GM12878 (cell line): ENCODE measurements at regions not wholly inside any gene's neighbourhood (a gene's known extent, or its start where the extent isn't known, plus 50 kb on each side); places are given as distances from the start of the nearest gene placed in this dataset.

Experiments
- ATAC-seq: fragments of 200-7000 bp; cut with Tn5 transposase; 3 replicates; pipeline ENCODE4 v1.9.1; 2020; ENCODE audit warnings: mild to moderate bottlenecking, moderate library complexity
- BruUV-seq: library from RNA; stranded (reverse); fragments of 400-500 nt; replicated peaks from 2 replicates; lab custom pipeline; 2021; lab: Mats Ljungman, UMichigan
- CTCF ChIA-PET: fragments of 300-600 bp; sonication (Branson Sonifier 250); formaldehyde crosslinking; extraction: SDS; loops from one replicate; lab custom pipeline; 2021; ENCODE audit warnings: inconsistent platforms; lab: Yijun Ruan, JAX
- POLR2A ChIA-PET: fragments of 350-600 bp; formaldehyde crosslinking; extraction: SDS; loops from one replicate; lab custom pipeline; 2021; ENCODE audit warnings: inconsistent platforms; lab: Charles Lee
- RAD21 ChIA-PET: fragments of 300-600 bp; sonication (Branson Sonifier 250); formaldehyde crosslinking; loops from one replicate; lab custom pipeline; 2023; ENCODE audit warnings: antibody characterized with exemption; ENCODE audit not compliant: unreplicated experiment; lab: Charles Lee
- SMC1A ChIA-PET: fragments of 300-600 bp; sonication (Branson Sonifier 250); formaldehyde crosslinking; loops from one replicate; lab custom pipeline; 2023; ENCODE audit not compliant: unreplicated experiment, uncharacterized antibody; lab: Charles Lee
- DNase-seq: peaks from one replicate; pipeline ENCODE4 v3.0.0-alpha.2; 2011; ENCODE audit warnings: low read depth, low spot score
- FAIRE-seq: peaks from 3 replicates; lab custom pipeline; 2011; peaks lifted over from hg19 to GRCh38; lab: Jason Lieb, UNC
- H2AFZ ChIP-seq: 2 replicates; pipeline ENCODE4 v1.6.0; 2011; ENCODE audit warnings: low read depth, low read length, control low read depth; ENCODE audit not compliant: control insufficient read depth
- H3K27ac ChIP-seq: 2 replicates; pipeline ENCODE4 v1.5.1; 2011; ENCODE audit warnings: control low read depth; ENCODE audit not compliant: control insufficient read depth, insufficient read depth
- H3K27me3 ChIP-seq, 2 experiments: replicated peaks in 1 of 2; 2 replicates each; pipeline versions ENCODE4 v1.6.0 to v1.6.1; 2011; ENCODE audit warnings: low read length in 1 of 2; ENCODE audit not compliant: control insufficient read depth in 2 of 2, insufficient read depth in 2 of 2
- H3K36me3 ChIP-seq, 2 experiments: 2 replicates each; pipeline ENCODE4 v1.5.1; 2011; ENCODE audit warnings: low read length in 1 of 2; ENCODE audit not compliant: control insufficient read depth in 2 of 2, insufficient read depth in 2 of 2
- H3K4me1 ChIP-seq: 2 replicates; pipeline ENCODE4 v1.6.1; 2011; ENCODE audit warnings: mild to moderate bottlenecking, low read length, moderate library complexity, mixed read lengths; ENCODE audit not compliant: control insufficient read depth, insufficient read depth
- H3K4me2 ChIP-seq: 2 replicates; pipeline ENCODE4 v1.6.0; 2011; ENCODE audit warnings: control low read depth; ENCODE audit not compliant: control insufficient read depth, insufficient read depth
- H3K4me3 ChIP-seq: fragments of 200-600 bp; sonication (generic); 2 replicates; pipeline ENCODE4 v1.5.1; 2016
- H3K79me2 ChIP-seq: 2 replicates; pipeline ENCODE4 v1.6.0; 2011; ENCODE audit warnings: low read length; ENCODE audit not compliant: control insufficient read depth, insufficient read depth
- H3K9ac ChIP-seq: 2 replicates; pipeline ENCODE4 v1.8.0; 2011; ENCODE audit warnings: low read length, control low read depth, mixed read lengths; ENCODE audit not compliant: control insufficient read depth, insufficient read depth
- H3K9me3 ChIP-seq: replicated peaks from 3 replicates; pipeline ENCODE4 v1.5.1; 2011; ENCODE audit warnings: mild to moderate bottlenecking, low read length; ENCODE audit not compliant: control insufficient read depth, insufficient read depth
- H4K20me1 ChIP-seq: 2 replicates; pipeline ENCODE4 v1.6.0; 2011; ENCODE audit not compliant: control insufficient read depth, insufficient read depth
- ATF7 ChIP-seq: fragments of 450-650 bp; IDR thresholded peaks from 2 replicates; pipeline ENCODE4 v1.6.1; 2016; ENCODE audit warnings: low read depth, mild to moderate bottlenecking
- CBX3 ChIP-seq: fragments of 200-600 bp; sonication (generic); IDR thresholded peaks from 2 replicates; pipeline ENCODE4 v1.6.1; 2016; ENCODE audit warnings: low read depth, borderline replicate concordance
- E4F1 ChIP-seq: fragments of 450-650 bp; IDR thresholded peaks from 2 replicates; pipeline ENCODE4 v1.6.1; 2018; ENCODE audit warnings: borderline replicate concordance, mild to moderate bottlenecking; ENCODE audit not compliant: partially characterized antibody
- FOXK2 ChIP-seq: fragments of 450-650 bp; IDR thresholded peaks from 2 replicates; pipeline ENCODE4 v1.6.1; 2017; ENCODE audit warnings: mild to moderate bottlenecking, moderate library complexity
- IKZF1 ChIP-seq: fragments of 450-650 bp; conservative IDR thresholded peaks from 2 replicates; pipeline ENCODE4 v1.6.1; 2017; ENCODE audit warnings: antibody characterized with exemption, mild to moderate bottlenecking
- IKZF2 ChIP-seq, 2 experiments: fragments of 450-650 bp; IDR thresholded peaks; 2 replicates each; pipeline ENCODE4 v1.6.1; 2017; ENCODE audit warnings: mild to moderate bottlenecking in 2 of 2, moderate library complexity in 2 of 2
- JUND ChIP-seq: IDR thresholded peaks from 2 replicates; pipeline ENCODE4 v1.6.1; 2012; ENCODE audit warnings: low read depth, mild to moderate bottlenecking, low read length, improper control_type of control experiment, moderate library complexity
- MEF2A ChIP-seq: IDR thresholded peaks from 2 replicates; pipeline ENCODE4 v1.6.1; 2011; ENCODE audit warnings: low read depth, mild to moderate bottlenecking, low read length, moderate library complexity; ENCODE audit not compliant: insufficient read depth
- MTA2 ChIP-seq: fragments of 450-650 bp; IDR thresholded peaks from 2 replicates; pipeline ENCODE4 v1.6.1; 2016; ENCODE audit warnings: low read depth, mild to moderate bottlenecking, moderate library complexity
- MYC ChIP-seq: IDR thresholded peaks from 2 replicates; pipeline ENCODE4 v1.6.1; 2011; ENCODE audit warnings: mild to moderate bottlenecking, low read length, moderate library complexity, inconsistent platforms; ENCODE audit not compliant: insufficient read depth, insufficient replicate concordance, insufficient read length, severe bottlenecking
- PML ChIP-seq: IDR thresholded peaks from 2 replicates; pipeline ENCODE4 v1.6.1; 2012; ENCODE audit warnings: low read length, inconsistent platforms
- PRDM15 ChIP-seq: fragments of 450-650 bp; formaldehyde crosslinking; IDR thresholded peaks from 2 replicates; pipeline ENCODE4 v1.4.0; 2020; ENCODE audit warnings: mild to moderate bottlenecking, moderate library complexity
- STAT3 ChIP-seq: IDR thresholded peaks from 2 replicates; pipeline ENCODE4 v1.6.1; 2011; ENCODE audit warnings: low read depth, low read length, improper control_type of control experiment
- SUPT20H ChIP-seq: IDR thresholded peaks from 2 replicates; pipeline ENCODE4 v1.6.1; 2011; ENCODE audit warnings: low read depth, mild to moderate bottlenecking, low read length, moderate library complexity, borderline replicate concordance; ENCODE audit not compliant: control insufficient read depth
- TCF12 ChIP-seq: IDR thresholded peaks from 2 replicates; pipeline ENCODE4 v1.6.1; 2011; ENCODE audit warnings: low read depth, mild to moderate bottlenecking, low read length
- YBX1 ChIP-seq: fragments of 450-650 bp; IDR thresholded peaks from 2 replicates; pipeline ENCODE4 v1.6.1; 2016; ENCODE audit warnings: antibody characterized with exemption
- WGBS: methylation state at CpG from one replicate; pipeline ENCODE4 v1.1.6; 2016; ENCODE audit warnings: low lambda C conversion rate; ENCODE audit not compliant: insufficient replicate concordance, insufficient coverage; ENCODE audit errors: missing lambda C conversion rate; 5-methylcytosine and 5-hydroxymethylcytosine counted together
- in situ Hi-C: fragments of 300-500 bp; cut with MboI; formaldehyde crosslinking; loops from 9 replicates; pipeline ENCODE4 v1.14.3; 2018; ENCODE audit warnings: mixed read lengths
- intact Hi-C: fragments of 100-400 bp; cut with micrococcal nuclease; formaldehyde crosslinking; loops from one replicate; pipeline ENCODE4 v1.14.2; 2022; ENCODE audit not compliant: unreplicated experiment

- TF ChIP-seq SUPT20H (no peak), MEF2A (no peak), CBX3 (no peak), E4F1 (no peak), YBX1 (no peak), MTA2 (no peak)
Observed at GRCh38 chr1:36534711-36535412, 52.1 kb upstream of the CSF3R start (continued).

- RAD21 ChIA-PET, result no interaction called here
- SMC1A ChIA-PET, result no interaction called here
- in situ Hi-C loops, result no loop called here
- no peaks in the 10 kb centered on the region for H3K27me3 ChIP-seq
- no peaks in the 10 kb centered on the region for H3K79me2 ChIP-seq
- no peak overlapping the region for H3K4me3 ChIP-seq
- POLR2A ChIA-PET, result no interaction called here
- BruUV-seq, result no TSS peak
- FAIRE-seq, result no peak
- no peaks in the 10 kb centered on the region for H3K4me1 ChIP-seq
- H3K4me2 ChIP-seq, result no peak overlapping the region
- TF ChIP-seq IKZF1 (no peak), ATF7 (no peak), MYC (no peak), JUND (no peak), PRDM15 (no peak), PML (no peak), FOXK2 (no peak), STAT3 (no peak), TCF12 (no peak), IKZF2 (IDR thresholded peaks at IDR 0.05) (no peak)
- TF ChIP-seq, all 136 proteins: peak for 0
- Histone ChIP-seq H3K36me3 (no peaks in the 10 kb centered on the region), H3K9ac (no peak overlapping the region), H2AFZ (no peak overlapping the region), H3K27ac (no peak overlapping the region), H3K9me3 (no peaks in the 10 kb centered on the region), H4K20me1 (no peaks in the 10 kb centered on the region)
- CTCF ChIA-PET, result interaction anchor here (1.3 to 3.8 kb wide), 2 partner anchors 9 to 17 kb away, joined by 3 to 19 read pairs; no protein-coding TSS in a partner anchor
- intact Hi-C loops, result no loop called here
- no peak for ATAC-seq
- DNase-seq, result no peak
- 30% methylated on average over 4 of the region's 4 CpGs for WGBS
Observed at GRCh38 chr1:36533897-36534296, 51.2 kb upstream of the CSF3R start.
